K562 (cell line): ENCODE measurements at regions not wholly inside any gene's neighbourhood (a gene's known extent, or its start where the extent isn't known, plus 50 kb on each side); places are given as distances from the start of the nearest gene placed in this dataset.

Experiments
- ATAC-seq: fragments of 200-7000 bp; cut with Tn5 transposase; 3 replicates; pipeline ENCODE4 v1.9.1; 2020; ENCODE audit warnings: moderate library complexity
- BruUV-seq: library from RNA; stranded (reverse); fragments of 400-500 nt; replicated peaks from 2 replicates; lab custom pipeline; 2021; lab: Mats Ljungman, UMichigan
- CTCF ChIA-PET: fragments of 300-600 bp; formaldehyde crosslinking; extraction: SDS; loops from one replicate; lab custom pipeline; 2021; ENCODE audit warnings: low intra/inter-chr PET ratio; lab: Yijun Ruan, JAX
- POLR2A ChIA-PET: fragments of 300-600, 350-650 bp; sonication (Branson Sonifier 250); formaldehyde crosslinking; extraction: SDS; loops from one replicate; lab custom pipeline; 2021; ENCODE audit warnings: antibody characterized with exemption, inconsistent platforms; lab: Yijun Ruan, JAX
- DNase-seq, 4 experiments: peaks; one replicate each; pipeline versions ENCODE4 v3.0.0 to v3.0.0-alpha.2; 2011 to 2018; ENCODE audit warnings: low spot score in 3 of 4, mixed read lengths in 3 of 4; ENCODE audit errors: extremely low read depth in 1 of 4
- FAIRE-seq: peaks from 2 replicates; lab custom pipeline; 2011; peaks lifted over from hg19 to GRCh38; lab: Jason Lieb, UNC
- H2AFZ ChIP-seq: 2 replicates; pipeline ENCODE4 v1.6.0; 2011; ENCODE audit warnings: low read depth, low read length, control low read depth, inconsistent platforms
- H3K27ac ChIP-seq: fragments of 200-600 bp; 3 replicates; pipeline ENCODE4 v1.8.0; 2011; ENCODE audit warnings: low read depth, mild to moderate bottlenecking, control low read depth, inconsistent platforms, low read length, moderate library complexity, mixed read lengths; ENCODE audit errors: extremely low read depth
- H3K27me3 ChIP-seq, 2 experiments: fragments of 300-600 bp in 1 of 2; 2 replicates in 1 of 2; 3 replicates in 1 of 2; pipeline versions ENCODE4 v1.6.0 to v1.8.0; 2011; ENCODE audit warnings: inconsistent platforms in 2 of 2, low read length in 2 of 2, mild to moderate bottlenecking in 1 of 2, mixed read lengths in 1 of 2, moderate library complexity in 1 of 2; ENCODE audit not compliant: control insufficient read depth in 2 of 2, insufficient read depth in 2 of 2
- H3K36me3 ChIP-seq: fragments of 300-600 bp; 3 replicates; pipeline ENCODE4 v1.8.0; 2011; ENCODE audit warnings: mild to moderate bottlenecking, low read length, inconsistent platforms; ENCODE audit not compliant: control insufficient read depth, insufficient read depth
- H3K4me1 ChIP-seq, 2 experiments: fragments of 200-600 bp in 1 of 2; replicated peaks in 1 of 2; 2 replicates in 1 of 2; 3 replicates in 1 of 2; pipeline versions ENCODE4 v1.5.1 to v1.8.0; 2011; ENCODE audit warnings: inconsistent platforms in 2 of 2, low read length in 2 of 2, mild to moderate bottlenecking in 1 of 2, mixed read lengths in 1 of 2, moderate library complexity in 1 of 2; ENCODE audit not compliant: control insufficient read depth in 2 of 2, insufficient read depth in 2 of 2
- H3K4me2 ChIP-seq: 2 replicates; pipeline ENCODE4 v1.6.1; 2011; ENCODE audit warnings: low read length, control low read depth, inconsistent platforms, mixed read lengths; ENCODE audit not compliant: insufficient read depth
- H3K4me3 ChIP-seq: fragments of 200-600 bp; sonication (generic), shearing (Covaris generic); 2 replicates; pipeline ENCODE4 v1.5.1; 2016; ENCODE audit warnings: control low read depth, inconsistent platforms
- H3K79me2 ChIP-seq: fragments of 200-600 bp; 3 replicates; pipeline ENCODE4 v1.8.0; 2011; ENCODE audit warnings: low read length, inconsistent platforms; ENCODE audit not compliant: control insufficient read depth, insufficient read depth
- H3K9ac ChIP-seq, 2 experiments: 2 replicates each; pipeline versions ENCODE4 v1.6.0 to v1.6.1; 2011; ENCODE audit warnings: low read depth in 2 of 2, low read length in 2 of 2, control low read depth in 1 of 2, inconsistent platforms in 1 of 2, mild to moderate bottlenecking in 1 of 2, mixed read lengths in 1 of 2; ENCODE audit not compliant: insufficient read depth in 1 of 2
- H3K9me1 ChIP-seq: one replicate; pipeline ENCODE4 v1.6.0; 2011; ENCODE audit warnings: inconsistent platforms, mild to moderate bottlenecking, low read length, moderate library complexity; ENCODE audit not compliant: control insufficient read depth, insufficient read depth
- H3K9me3 ChIP-seq: replicated peaks from 2 replicates; pipeline ENCODE4 v1.5.1; 2011; ENCODE audit warnings: low read depth, low read length, inconsistent platforms; ENCODE audit not compliant: control insufficient read depth, insufficient read depth
- H4K20me1 ChIP-seq: replicated peaks from 2 replicates; pipeline ENCODE4 v1.6.1; 2011; ENCODE audit warnings: low read length, inconsistent platforms, mixed read lengths; ENCODE audit not compliant: control insufficient read depth, insufficient read depth
- BCL6 ChIP-seq: fragments of 250-450 bp; sonication (Bioruptor Pico); IDR thresholded peaks from 2 replicates; pipeline ENCODE4 v1.4.0; 2020
- HDAC8 ChIP-seq: fragments of 450-650 bp; IDR thresholded peaks from 2 replicates; pipeline ENCODE4 v1.6.1; 2016; ENCODE audit warnings: mild to moderate bottlenecking, missing genetic modification characterization, moderate library complexity, missing compliant biosample characterization
- MAFG ChIP-seq: fragments of 450-650 bp; conservative IDR thresholded peaks from 2 replicates; pipeline ENCODE4 v1.6.1; 2016; ENCODE audit warnings: missing genetic modification characterization, missing compliant biosample characterization
- NCOR1 ChIP-seq: fragments of 450-650 bp; IDR thresholded peaks from 2 replicates; pipeline ENCODE4 v1.6.1; 2016; ENCODE audit warnings: mild to moderate bottlenecking, moderate library complexity
- POLR2AphosphoS2 ChIP-seq: IDR thresholded peaks from 2 replicates; pipeline ENCODE4 v1.6.1; 2012; ENCODE audit warnings: low read length, improper control_type of control experiment
- RNF2 ChIP-seq: sonication (generic); IDR thresholded peaks from 2 replicates; pipeline ENCODE4 v1.6.1; 2016
- TAL1 ChIP-seq: fragments of 450-650 bp; IDR thresholded peaks from 2 replicates; pipeline ENCODE4 v1.6.1; 2016; ENCODE audit warnings: mild to moderate bottlenecking
- TFAM ChIP-seq: fragments of 250-450 bp; sonication (Bioruptor Pico); conservative IDR thresholded peaks from 2 replicates; pipeline ENCODE4 v1.5.0; 2021; ENCODE audit warnings: mild to moderate bottlenecking, moderate library complexity
- ZNF23 ChIP-seq: fragments of 250-450 bp; sonication (Bioruptor Pico); IDR thresholded peaks from 2 replicates; pipeline ENCODE4 v1.4.0; 2020; ENCODE audit warnings: mild to moderate bottlenecking
- ZNF785 ChIP-seq: fragments of 250-450 bp; sonication (Bioruptor Pico); IDR thresholded peaks from 2 replicates; pipeline ENCODE4 v1.4.0; 2020; ENCODE audit warnings: mild to moderate bottlenecking
- WGBS: fragments of 100-300 bp; shearing (Covaris generic); methylation state at CpG from one replicate; pipeline ENCODE4 v1.1.6; 2016; ENCODE audit warnings: low coverage, mixed read lengths; ENCODE audit not compliant: insufficient coverage; ENCODE audit errors: missing lambda C conversion rate; 5-methylcytosine and 5-hydroxymethylcytosine counted together
- in situ Hi-C: fragments of 300-500 bp; cut with MboI; formaldehyde crosslinking; loops from 4 replicates; pipeline ENCODE4 v1.15.0; 2018; ENCODE audit warnings: inconsistent platforms, mixed read lengths
- intact Hi-C: fragments of 100-400 bp; cut with micrococcal nuclease; formaldehyde crosslinking; loops from 2 replicates; pipeline ENCODE4 v1.14.2; 2022
- TF ChIP-seq, protein P1 (sequence below): fragments of 250-450 bp; sonication (Bioruptor Pico); IDR thresholded peaks from 2 replicates; pipeline ENCODE4 v1.8.0; 2022; ENCODE audit warnings: moderate library complexity, mild to moderate bottlenecking, inconsistent platforms
- TF ChIP-seq, protein P2 (sequence below): sonication (generic); formaldehyde crosslinking; IDR thresholded peaks from 2 replicates; pipeline ENCODE4 v1.8.0; 2022; ENCODE audit warnings: mild to moderate bottlenecking, low read depth, missing genetic modification reagents
- TF ChIP-seq, protein P3 (sequence below), 3 experiments: IDR thresholded peaks in 2 of 3; conservative IDR thresholded peaks in 1 of 3; 2 replicates each; pipeline ENCODE4 v1.5.1; 2011 to 2012; ENCODE audit warnings: low read length in 3 of 3, mild to moderate bottlenecking in 3 of 3, control low read depth in 2 of 3, improper control_type of control experiment in 1 of 3, inconsistent platforms in 1 of 3, low read depth in 1 of 3, mixed read lengths in 1 of 3, moderate library complexity in 1 of 3; ENCODE audit not compliant: insufficient read depth in 2 of 3
- TF ChIP-seq, protein P4 (sequence below): IDR thresholded peaks from 2 replicates; pipeline ENCODE4 v1.6.1; 2012; ENCODE audit warnings: low read depth, low read length, improper control_type of control experiment, borderline replicate concordance

DNA sequence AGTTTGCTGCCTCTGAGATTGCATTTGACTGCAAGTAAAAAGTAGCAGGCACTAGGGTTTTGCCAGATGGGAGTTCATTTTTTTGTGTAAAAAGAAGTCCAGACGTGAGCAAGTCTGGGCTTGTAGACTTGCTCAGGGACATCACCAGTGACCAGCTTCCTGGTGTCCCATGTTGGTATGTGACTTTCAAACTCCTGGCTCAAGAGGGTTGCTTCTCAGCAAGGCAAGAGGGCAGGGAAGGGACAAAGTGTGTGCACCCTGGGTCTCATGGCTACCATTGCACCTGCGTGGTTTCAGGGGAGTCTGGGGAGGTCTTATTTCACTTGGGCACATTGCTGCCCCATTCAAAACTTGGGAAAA, 79.3 kb upstream of the ZNF716 start:
- ATAC-seq: no peak
- no peak overlapping the region for H3K9ac ChIP-seq
- in situ Hi-C loops (no loop called here), intact Hi-C loops (no loop called here)
- ChIA-PET POLR2A (no interaction called here), CTCF (no interaction called here)
- no peaks in the 10 kb centered on the region for H3K9me1 ChIP-seq
- TF ChIP-seq ZNF785 (CRISPR knock-in tag) (no peak), ZNF23 (CRISPR knock-in tag) (no peak), MAFG (tag) (no peak), POLR2AphosphoS2 (no peak), HDAC8 (tag) (no peak), TAL1 (no peak), NCOR1 (no peak), TFAM (CRISPR knock-in tag) (no peak), BCL6 (CRISPR knock-in tag) (no peak), RNF2 (no peak)
- TF ChIP-seq, protein P1, sequence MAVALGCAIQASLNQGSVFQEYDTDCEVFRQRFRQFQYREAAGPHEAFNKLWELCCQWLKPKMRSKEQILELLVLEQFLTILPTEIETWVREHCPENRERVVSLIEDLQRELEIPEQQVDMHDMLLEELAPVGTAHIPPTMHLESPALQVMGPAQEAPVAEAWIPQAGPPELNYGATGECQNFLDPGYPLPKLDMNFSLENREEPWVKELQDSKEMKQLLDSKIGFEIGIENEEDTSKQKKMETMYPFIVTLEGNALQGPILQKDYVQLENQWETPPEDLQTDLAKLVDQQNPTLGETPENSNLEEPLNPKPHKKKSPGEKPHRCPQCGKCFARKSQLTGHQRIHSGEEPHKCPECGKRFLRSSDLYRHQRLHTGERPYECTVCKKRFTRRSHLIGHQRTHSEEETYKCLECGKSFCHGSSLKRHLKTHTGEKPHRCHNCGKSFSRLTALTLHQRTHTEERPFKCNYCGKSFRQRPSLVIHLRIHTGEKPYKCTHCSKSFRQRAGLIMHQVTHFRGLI: no peak
- TF ChIP-seq, protein P2, sequence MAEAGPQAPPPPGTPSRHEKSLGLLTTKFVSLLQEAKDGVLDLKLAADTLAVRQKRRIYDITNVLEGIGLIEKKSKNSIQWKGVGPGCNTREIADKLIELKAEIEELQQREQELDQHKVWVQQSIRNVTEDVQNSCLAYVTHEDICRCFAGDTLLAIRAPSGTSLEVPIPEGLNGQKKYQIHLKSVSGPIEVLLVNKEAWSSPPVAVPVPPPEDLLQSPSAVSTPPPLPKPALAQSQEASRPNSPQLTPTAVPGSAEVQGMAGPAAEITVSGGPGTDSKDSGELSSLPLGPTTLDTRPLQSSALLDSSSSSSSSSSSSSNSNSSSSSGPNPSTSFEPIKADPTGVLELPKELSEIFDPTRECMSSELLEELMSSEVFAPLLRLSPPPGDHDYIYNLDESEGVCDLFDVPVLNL (CRISPR knock-in tag): no peak
- TF ChIP-seq, protein P3, sequence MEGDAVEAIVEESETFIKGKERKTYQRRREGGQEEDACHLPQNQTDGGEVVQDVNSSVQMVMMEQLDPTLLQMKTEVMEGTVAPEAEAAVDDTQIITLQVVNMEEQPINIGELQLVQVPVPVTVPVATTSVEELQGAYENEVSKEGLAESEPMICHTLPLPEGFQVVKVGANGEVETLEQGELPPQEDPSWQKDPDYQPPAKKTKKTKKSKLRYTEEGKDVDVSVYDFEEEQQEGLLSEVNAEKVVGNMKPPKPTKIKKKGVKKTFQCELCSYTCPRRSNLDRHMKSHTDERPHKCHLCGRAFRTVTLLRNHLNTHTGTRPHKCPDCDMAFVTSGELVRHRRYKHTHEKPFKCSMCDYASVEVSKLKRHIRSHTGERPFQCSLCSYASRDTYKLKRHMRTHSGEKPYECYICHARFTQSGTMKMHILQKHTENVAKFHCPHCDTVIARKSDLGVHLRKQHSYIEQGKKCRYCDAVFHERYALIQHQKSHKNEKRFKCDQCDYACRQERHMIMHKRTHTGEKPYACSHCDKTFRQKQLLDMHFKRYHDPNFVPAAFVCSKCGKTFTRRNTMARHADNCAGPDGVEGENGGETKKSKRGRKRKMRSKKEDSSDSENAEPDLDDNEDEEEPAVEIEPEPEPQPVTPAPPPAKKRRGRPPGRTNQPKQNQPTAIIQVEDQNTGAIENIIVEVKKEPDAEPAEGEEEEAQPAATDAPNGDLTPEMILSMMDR (IDR thresholded peaks at IDR 0.05 in 2 of 3, conservative IDR thresholded peaks at IDR 0.05 in 1 of 3; ENCODE audit: insufficient read depth in 2 of 3, low read depth in 1 of 3, low read length in 3 of 3): no peak
- TF ChIP-seq, protein P4, sequence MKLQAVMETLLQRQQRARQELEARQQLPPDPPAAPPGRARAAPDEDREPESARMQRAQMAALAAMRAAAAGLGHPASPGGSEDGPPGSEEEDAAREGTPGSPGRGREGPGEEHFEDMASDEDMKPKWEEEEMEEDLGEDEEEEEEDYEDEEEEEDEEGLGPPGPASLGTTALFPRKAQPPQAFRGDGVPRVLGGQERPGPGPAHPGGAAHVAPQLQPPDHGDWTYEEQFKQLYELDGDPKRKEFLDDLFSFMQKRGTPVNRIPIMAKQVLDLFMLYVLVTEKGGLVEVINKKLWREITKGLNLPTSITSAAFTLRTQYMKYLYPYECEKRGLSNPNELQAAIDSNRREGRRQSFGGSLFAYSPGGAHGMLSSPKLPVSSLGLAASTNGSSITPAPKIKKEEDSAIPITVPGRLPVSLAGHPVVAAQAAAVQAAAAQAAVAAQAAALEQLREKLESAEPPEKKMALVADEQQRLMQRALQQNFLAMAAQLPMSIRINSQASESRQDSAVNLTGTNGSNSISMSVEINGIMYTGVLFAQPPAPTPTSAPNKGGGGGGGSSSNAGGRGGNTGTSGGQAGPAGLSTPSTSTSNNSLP: no peak
- no peaks in the 10 kb centered on the region for H3K4me1 ChIP-seq
- no peaks in the 10 kb centered on the region for H3K9me3 ChIP-seq
- 0% methylated on average over 2 of the region's 2 CpGs for WGBS
- H3K4me3 ChIP-seq: no peak overlapping the region
- DNase-seq: no peak
- H3K79me2 ChIP-seq: no peaks in the 10 kb centered on the region
- H4K20me1 ChIP-seq: no peaks in the 10 kb centered on the region
- no peak for FAIRE-seq
- no peak overlapping the region for H3K27ac ChIP-seq
- H3K27me3 ChIP-seq: no peaks in the 10 kb centered on the region
- no peak overlapping the region for H3K4me2 ChIP-seq
- no TSS peak for BruUV-seq
- H3K36me3 ChIP-seq: no peaks in the 10 kb centered on the region
- no peak overlapping the region for H2AFZ ChIP-seq
